HG02885 (cell line): ENCODE measurements at regions not wholly inside any gene's neighbourhood (a gene's known extent, or its start where the extent isn't known, plus 50 kb on each side); places are given as distances from the start of the nearest gene placed in this dataset.

ENCODE experiments used
- ATAC-seq: cut with Tn5 transposase; IDR thresholded peaks from one replicate; pipeline ENCODE4 v1.9.1; 2021; ENCODE audit warnings: mild to moderate bottlenecking; ENCODE audit not compliant: unreplicated experiment, poor library complexity

DNA sequence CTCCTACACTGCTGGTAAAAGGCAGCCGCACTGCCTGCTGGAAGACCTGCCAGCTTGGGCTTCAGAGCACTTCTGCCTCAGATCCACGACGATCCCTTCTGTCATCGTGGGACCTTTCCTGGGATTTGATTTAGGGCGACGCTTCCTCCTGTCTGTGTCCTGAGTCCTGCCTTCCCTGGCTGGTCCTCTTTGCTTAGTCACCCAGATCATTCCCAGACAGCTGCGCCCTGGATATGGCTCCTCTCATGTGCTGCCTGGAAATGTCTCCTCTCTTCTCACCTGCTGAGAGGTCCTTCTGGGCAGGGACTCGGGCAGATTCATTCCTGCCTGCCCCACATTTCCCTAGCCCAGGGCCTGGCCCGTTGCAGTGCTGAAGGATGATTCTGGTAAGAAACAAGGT is 72.4 kb upstream of the POU3F1 start:
- no peak for ATAC-seq

DNA sequence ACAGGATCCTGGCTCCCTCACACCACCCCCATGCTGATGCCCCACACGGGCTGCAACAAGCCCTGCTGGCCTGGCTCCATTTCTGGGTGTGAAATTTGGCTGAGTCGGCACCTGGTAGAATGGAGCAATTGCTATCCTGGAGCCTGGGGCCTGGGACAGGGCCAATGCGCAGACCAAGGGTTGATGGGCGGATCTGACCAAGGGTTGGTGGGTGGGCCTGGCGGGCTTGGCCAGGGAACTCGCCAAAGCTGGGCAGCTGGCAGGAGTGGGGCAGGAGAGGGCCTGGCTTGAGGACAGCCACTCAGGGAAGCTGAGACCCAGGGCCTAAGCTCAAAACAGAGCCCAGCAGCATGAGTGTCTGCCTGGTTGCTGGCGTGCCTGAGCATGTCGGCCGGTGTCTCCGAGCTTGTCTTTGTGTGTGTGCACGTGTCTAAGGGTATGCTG is 70.9 kb upstream of the POU3F1 start:
- no peak for ATAC-seq

DNA sequence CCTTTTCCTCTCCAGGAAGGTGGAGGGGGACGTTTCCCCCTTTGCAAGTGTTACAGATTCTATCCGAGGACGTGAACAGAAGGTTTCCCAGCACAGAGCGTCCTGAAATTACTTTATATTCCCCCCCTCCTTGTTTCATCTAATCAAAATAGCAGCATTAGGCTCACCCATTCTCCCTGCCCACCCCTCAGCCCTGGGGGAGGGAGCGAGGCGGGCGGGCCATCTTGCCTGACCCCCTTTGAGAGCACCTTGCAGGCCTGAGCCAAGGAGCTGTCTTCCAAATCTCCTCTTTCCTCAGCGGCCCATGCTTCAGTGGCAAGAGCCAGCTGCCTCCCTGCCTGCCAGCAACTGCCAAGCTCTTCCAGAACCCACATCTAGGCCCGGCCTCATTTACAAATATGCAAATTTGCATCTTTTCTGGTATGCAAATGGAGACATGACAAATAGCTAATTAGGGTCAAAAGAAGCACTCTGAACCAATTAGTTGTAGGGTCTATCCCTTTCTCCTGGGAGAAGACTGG is 69.1 kb upstream of the POU3F1 start:
- no peak for ATAC-seq

DNA sequence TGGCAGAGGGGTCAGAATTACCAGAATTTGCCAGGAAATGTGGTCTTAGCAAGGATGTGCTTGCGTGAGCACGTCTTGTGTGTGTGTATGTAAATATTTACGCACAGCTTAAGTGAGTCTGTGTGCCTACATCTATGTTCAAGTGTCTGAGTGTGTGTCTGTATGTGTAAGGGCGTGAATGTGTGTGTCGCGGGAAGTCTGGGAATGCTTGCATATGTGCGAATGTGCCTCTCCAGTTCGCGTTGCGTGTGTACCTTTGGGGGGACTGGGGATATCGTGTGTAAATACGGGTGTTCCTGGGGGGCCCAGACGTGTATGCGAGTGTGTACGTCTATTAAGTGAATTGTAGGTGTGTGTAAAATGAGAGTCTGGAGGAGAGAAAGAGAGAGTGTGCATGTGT is 68.6 kb upstream of the POU3F1 start:
- ATAC-seq, result no peak

DNA sequence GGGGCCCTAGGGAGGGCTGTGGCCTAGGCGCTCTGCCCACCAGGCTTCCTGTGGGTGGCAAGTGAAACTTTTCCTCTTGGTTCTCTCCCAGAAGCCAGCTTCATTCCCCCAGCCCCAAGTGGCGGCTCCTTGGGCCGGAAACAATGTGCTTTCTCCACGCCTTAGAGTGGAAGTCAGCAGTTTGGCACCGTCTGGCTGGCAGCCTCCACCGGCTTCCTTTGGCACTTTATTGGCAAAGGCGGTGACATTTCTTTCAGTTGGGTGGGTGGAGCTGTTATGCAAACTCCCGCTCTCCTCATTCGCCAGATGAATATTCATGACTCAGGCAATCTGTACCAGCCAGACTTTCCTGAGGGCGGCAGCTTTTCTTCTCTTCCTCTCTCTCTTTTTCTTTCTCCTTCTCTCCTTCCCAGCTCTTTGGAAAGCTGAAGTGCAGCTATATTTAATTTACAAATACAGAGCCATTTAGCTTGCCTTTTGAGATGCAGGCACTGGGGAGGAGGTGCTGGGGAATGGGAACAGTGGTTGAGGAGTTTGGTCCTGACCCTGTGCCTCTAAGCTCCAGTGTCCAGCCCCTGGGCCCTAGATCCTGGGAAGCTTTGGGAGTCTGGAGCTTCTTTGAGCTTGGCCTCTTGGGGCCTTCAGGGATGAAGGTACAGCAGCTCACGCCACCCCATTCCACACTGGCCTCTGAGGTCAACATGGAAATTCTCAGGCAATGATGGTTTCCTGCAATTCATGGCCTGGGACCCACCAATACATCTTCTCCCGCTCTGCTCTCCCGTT is 67.8 kb upstream of the POU3F1 start:
- ATAC-seq, result no peak

DNA sequence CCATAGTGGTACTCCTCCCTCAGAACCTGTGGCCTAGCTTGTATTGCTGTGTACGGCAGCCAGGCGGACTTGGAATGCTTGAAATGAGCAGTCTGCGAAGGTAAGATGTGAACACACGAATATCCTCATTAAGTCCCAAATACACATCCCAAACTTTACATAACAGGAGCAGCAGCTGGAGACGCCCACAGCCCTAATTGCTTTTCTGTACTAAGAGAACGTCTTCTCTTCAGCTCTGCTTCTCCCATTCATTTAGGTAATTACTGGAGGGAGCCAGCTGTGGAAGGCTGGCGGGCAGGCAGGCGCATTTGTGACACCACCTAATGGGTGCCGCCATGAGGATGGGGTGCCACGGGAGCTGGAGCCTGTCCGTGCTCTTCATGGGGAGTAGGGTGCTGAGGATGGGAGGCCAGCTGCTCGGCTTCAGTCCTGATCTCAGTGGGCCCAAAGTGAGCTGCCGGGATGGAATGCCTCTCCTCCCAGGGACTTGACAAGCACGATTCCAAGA is 66.6 kb upstream of the POU3F1 start:
- ATAC-seq, result no peak

DNA sequence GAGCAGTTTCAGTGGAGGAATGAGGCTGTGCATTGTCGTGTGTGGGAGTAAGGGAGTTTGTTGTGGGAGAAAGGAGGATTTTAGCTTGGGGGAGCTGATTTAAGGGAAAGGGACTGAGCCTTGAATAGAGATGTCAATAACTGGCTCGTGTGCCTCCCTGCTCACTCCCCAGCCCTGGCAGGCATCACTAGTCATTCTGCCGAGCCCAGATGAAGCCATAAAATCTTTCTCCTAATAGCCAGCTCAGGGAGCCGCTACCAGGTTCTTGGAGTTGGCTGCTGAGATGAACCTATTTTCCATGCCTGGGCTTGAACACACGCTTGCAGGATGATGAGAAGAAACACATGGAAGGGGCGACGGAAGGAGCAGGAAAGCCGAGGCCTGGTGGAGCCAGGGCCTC is 65.0 kb upstream of the POU3F1 start:
- ATAC-seq, result no peak

DNA sequence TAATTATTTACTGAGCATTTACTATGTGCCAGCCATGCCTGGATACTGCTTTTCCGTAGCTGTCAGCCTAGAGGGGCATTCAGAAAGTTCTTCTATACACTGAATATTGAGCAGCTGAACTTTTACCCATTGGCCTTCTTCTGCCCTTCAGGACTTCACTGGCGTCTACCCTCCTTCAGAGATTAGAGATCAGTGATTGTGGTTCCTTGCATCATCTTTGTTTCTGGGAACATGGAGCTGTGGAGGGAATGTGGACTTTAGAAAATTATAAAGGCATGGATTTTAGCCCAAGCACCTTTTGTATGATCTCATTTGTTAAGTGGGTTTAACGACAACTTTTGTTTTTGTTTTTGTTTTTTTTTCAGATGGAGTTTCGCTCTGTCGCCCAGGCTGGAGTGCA is 58.7 kb upstream of the POU3F1 start:
- ATAC-seq, result no peak

DNA sequence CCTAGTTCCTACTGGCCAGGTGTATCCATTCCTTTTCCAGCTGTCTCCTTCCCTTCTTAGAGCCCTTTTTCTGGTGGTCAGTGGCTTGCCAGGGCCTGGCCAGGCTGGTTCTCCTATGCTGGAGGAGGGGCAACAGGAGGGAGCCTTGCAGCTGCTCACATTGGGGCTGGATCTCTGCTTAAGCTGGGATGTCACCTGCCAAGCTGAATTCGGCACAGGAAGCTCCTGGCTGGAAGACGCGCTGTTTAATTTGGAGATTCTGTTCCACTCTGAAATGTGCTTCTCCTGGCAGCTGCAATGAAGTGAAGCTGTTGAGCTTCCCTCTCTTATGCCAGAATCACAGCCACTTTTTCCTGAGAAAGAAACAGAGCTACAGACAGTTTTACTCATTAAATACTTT is 56.0 kb upstream of the POU3F1 start:
- ATAC-seq, result no peak

DNA sequence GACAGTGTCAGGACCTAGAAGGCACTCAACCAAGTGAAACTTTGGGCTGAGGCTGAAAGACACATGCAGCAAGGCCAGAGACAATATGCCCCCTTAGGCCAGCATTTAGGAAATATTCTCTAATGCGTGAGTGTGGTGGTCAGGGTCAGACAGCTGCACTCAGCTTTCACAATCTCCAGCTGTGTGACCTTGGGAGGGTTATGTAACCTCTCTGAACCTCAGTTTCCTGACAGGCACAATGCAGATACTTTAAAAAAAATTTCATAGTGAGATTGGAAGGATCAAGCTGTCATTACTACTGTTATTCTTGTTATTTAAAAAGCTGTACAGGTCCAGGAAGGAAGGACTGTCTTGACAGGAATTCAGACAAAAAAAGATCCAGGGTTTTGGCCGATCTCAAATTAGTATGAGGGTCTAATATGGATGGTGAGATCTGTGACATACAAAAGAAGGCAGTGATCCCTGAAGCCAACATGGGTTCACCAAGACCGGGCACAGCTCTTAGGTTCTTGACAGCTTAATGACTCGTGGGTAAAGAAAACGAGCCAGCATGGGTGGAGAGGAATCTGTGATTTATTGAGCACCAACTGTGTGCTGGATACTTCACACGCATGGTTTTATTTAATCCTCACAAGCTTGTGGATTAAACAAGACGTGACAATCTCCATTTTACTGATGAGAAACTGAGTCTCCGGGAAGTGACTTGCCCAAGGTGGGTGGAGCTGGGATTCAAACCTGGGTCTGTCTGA is 54.6 kb upstream of the POU3F1 start:
- ATAC-seq, result no peak

DNA sequence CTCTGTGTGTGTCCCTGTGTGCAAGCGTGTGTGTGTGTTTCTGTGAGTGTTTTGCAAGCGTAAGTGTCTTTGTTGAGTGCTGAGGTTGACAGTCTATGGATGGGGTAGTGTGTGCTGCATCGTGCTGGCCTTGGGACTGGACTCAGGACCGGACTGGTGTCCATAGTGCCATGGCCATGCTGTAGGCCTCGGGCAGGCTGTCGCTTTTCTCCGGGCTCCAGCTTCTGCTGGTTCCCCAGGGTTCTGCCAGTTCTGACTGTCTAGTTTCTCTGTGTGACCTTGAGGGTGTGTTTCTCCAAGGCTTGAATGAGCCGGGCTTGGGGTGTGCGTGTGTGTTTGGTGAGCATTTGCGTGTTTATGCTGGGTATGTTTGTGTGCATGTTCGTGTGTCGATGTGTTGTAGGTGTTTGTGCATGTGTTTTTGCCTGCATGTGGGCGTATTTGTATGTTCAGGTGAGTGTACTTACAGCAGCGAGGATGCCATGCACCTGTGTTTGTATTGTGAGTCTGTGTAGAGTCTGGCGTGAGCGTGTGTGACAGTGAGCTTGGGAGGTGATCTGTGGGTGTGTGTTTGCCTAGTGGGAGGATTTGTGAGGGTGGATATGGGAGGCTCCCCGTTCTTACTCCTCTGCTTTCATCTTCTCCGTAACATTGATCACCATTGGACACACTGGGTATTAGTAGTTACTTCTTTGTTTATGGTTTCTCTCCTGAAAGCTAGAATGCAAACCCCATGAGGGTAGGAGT is 51.7 kb upstream of the POU3F1 start:
- ATAC-seq, result no peak

DNA sequence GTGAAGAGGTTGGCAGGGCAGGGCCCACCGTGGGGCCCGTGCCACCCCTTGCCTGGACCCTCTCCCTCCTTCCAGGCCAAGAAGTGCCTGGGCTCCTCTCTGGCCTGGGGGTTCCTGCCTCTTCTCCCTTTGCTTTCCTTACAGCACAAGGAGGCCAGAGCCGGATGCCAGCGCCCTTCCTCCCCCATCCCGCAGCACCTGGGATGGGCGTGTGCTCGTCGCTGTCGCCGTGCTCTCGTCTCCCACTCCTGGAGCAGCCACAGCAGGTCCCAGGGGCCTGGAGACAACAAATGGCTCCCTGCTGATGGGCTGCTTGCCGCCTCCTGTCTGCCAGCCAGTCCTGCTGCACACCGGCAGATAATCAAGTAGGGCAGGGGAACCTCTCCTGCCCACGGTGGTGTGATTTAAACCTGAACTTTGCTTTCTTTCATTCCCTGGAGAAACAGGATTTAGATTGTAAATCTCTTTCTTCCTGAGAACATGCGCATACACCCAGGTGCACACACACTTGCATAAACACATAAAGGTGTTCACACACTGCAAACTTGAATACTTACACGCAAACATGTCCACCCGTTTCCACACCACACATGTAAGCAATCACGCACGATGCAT is 50.8 kb upstream of the POU3F1 start:
- no peak for ATAC-seq
